ENCODE measurements at regions not wholly inside any gene's neighbourhood (a gene's known extent, or its start where the extent isn't known, plus 50 kb on each side); places are given as distances from the start of the nearest gene placed in this dataset.
A peak's percentile ranks its signal among the peaks of the same experiment; 100 is the strongest.

GRCh38 chr4:111037591-111038360 is 414.9 kb upstream of the PITX2 start:
- no peaks in the 10 kb centered on the region for H3K36me3 ChIP-seq (ENCODE audit: control insufficient read depth, insufficient read depth, low read length)
- peak; percentile 49 for DNase-seq
- no peaks in the 10 kb centered on the region for H3K27me3 ChIP-seq (ENCODE audit: control insufficient read depth, insufficient read depth, low read length)
- no peaks in the 10 kb centered on the region for H3K9me3 ChIP-seq (replicated peaks; ENCODE audit: control insufficient read depth, low read depth, low read length)
- WGBS (ENCODE audit: insufficient coverage) = no CpG with 5 or more reads among the region's 7 CpGs
- H3K4me1 ChIP-seq (ENCODE audit: control insufficient read depth, insufficient read depth, low read length) = no peaks in the 10 kb centered on the region
- H3K27ac ChIP-seq (ENCODE audit: low read length) = no peak overlapping the region
- no peak overlapping the region for H3K4me3 ChIP-seq (ENCODE audit: low read length)

GRCh38 chr4:111040904-111041303 is 418.0 kb upstream of the PITX2 start:
- Histone ChIP-seq H3K4me3 (ENCODE audit: low read length) (no peak overlapping the region), H3K27ac (ENCODE audit: low read length) (no peak overlapping the region), H3K4me1 (ENCODE audit: control insufficient read depth, insufficient read depth, low read length) (no peaks in the 10 kb centered on the region), H3K9me3 (replicated peaks; ENCODE audit: control insufficient read depth, low read depth, low read length) (no peaks in the 10 kb centered on the region), H3K36me3 (ENCODE audit: control insufficient read depth, insufficient read depth, low read length) (no peaks in the 10 kb centered on the region), H3K27me3 (ENCODE audit: control insufficient read depth, insufficient read depth, low read length) (no peaks in the 10 kb centered on the region)
- DNase-seq = no peak

GRCh38 chr4:111043286-111043685 is 420.4 kb upstream of the PITX2 start:
- Histone ChIP-seq H3K27ac (ENCODE audit: low read length) (no peak overlapping the region), H3K4me1 (ENCODE audit: control insufficient read depth, insufficient read depth, low read length) (no peaks in the 10 kb centered on the region), H3K4me3 (ENCODE audit: low read length) (no peak overlapping the region), H3K36me3 (ENCODE audit: control insufficient read depth, insufficient read depth, low read length) (no peaks in the 10 kb centered on the region), H3K9me3 (replicated peaks; ENCODE audit: control insufficient read depth, low read depth, low read length) (no peaks in the 10 kb centered on the region), H3K27me3 (ENCODE audit: control insufficient read depth, insufficient read depth, low read length) (no peaks in the 10 kb centered on the region)
- no peak for DNase-seq
- no CpG with 5 or more reads among the region's 5 CpGs for WGBS (ENCODE audit: insufficient coverage)

GRCh38 chr4:111045992-111046391 is 423.1 kb upstream of the PITX2 start:
- no peaks in the 10 kb centered on the region for H3K27me3 ChIP-seq (ENCODE audit: control insufficient read depth, insufficient read depth, low read length)
- WGBS (ENCODE audit: insufficient coverage) = no CpG with 5 or more reads among the region's 2 CpGs
- peaks cover 2% of the 10 kb centered on the region for H3K9me3 ChIP-seq (replicated peaks; ENCODE audit: control insufficient read depth, low read depth, low read length)
- H3K4me3 ChIP-seq (ENCODE audit: low read length) = no peak overlapping the region
- no peaks in the 10 kb centered on the region for H3K4me1 ChIP-seq (ENCODE audit: control insufficient read depth, insufficient read depth, low read length)
- DNase-seq = no peak
- H3K27ac ChIP-seq (ENCODE audit: low read length) = no peak overlapping the region
- H3K36me3 ChIP-seq (ENCODE audit: control insufficient read depth, insufficient read depth, low read length) = no peaks in the 10 kb centered on the region

GRCh38 chr4:111046811-111047210 is 423.9 kb upstream of the PITX2 start:
- Histone ChIP-seq H3K36me3 (ENCODE audit: control insufficient read depth, insufficient read depth, low read length) (no peaks in the 10 kb centered on the region), H3K27ac (ENCODE audit: low read length) (no peak overlapping the region), H3K9me3 (replicated peaks; ENCODE audit: control insufficient read depth, low read depth, low read length) (peaks cover 2% of the 10 kb centered on the region), H3K27me3 (ENCODE audit: control insufficient read depth, insufficient read depth, low read length) (no peaks in the 10 kb centered on the region), H3K4me1 (ENCODE audit: control insufficient read depth, insufficient read depth, low read length) (no peaks in the 10 kb centered on the region), H3K4me3 (ENCODE audit: low read length) (no peak overlapping the region)
- no peak for DNase-seq
- WGBS (ENCODE audit: insufficient coverage) = 83% methylated on average over 1 of the region's 2 CpGs

GRCh38 chr4:111048316-111048715 is 425.4 kb upstream of the PITX2 start:
- Histone ChIP-seq H3K27me3 (ENCODE audit: control insufficient read depth, insufficient read depth, low read length) (no peaks in the 10 kb centered on the region), H3K9me3 (replicated peaks; ENCODE audit: control insufficient read depth, low read depth, low read length) (peaks cover 2% of the 10 kb centered on the region), H3K36me3 (ENCODE audit: control insufficient read depth, insufficient read depth, low read length) (no peaks in the 10 kb centered on the region), H3K27ac (ENCODE audit: low read length) (no peak overlapping the region), H3K4me3 (ENCODE audit: low read length) (no peak overlapping the region), H3K4me1 (ENCODE audit: control insufficient read depth, insufficient read depth, low read length) (no peaks in the 10 kb centered on the region)
- 61% methylated on average over 3 of the region's 5 CpGs for WGBS (ENCODE audit: insufficient coverage)
- no peak for DNase-seq

- 100% methylated on average over 2 of the region's 4 CpGs for WGBS (ENCODE audit: insufficient coverage)
Measured at GRCh38 chr4:111064342-111064993, 441.6 kb upstream of the PITX2 start.

GRCh38 chr4:111066001-111066400 is 443.1 kb upstream of the PITX2 start:
- Histone ChIP-seq H3K27me3 (ENCODE audit: control insufficient read depth, insufficient read depth, low read length) (no peaks in the 10 kb centered on the region), H3K4me3 (ENCODE audit: low read length) (no peak overlapping the region), H3K9me3 (replicated peaks; ENCODE audit: control insufficient read depth, low read depth, low read length) (no peaks in the 10 kb centered on the region), H3K4me1 (ENCODE audit: control insufficient read depth, insufficient read depth, low read length) (no peaks in the 10 kb centered on the region), H3K27ac (ENCODE audit: low read length) (no peak overlapping the region), H3K36me3 (ENCODE audit: control insufficient read depth, insufficient read depth, low read length) (no peaks in the 10 kb centered on the region)
- DNase-seq = no peak
- WGBS (ENCODE audit: insufficient coverage) = no CpG with 5 or more reads among the region's 2 CpGs

More at GRCh38 chr4:111064342-111064993, 441.6 kb upstream of the PITX2 start:
- Histone ChIP-seq H3K4me3 (ENCODE audit: low read length) (no peak overlapping the region), H3K27ac (ENCODE audit: low read length) (no peak overlapping the region), H3K27me3 (ENCODE audit: control insufficient read depth, insufficient read depth, low read length) (no peaks in the 10 kb centered on the region), H3K36me3 (ENCODE audit: control insufficient read depth, insufficient read depth, low read length) (no peaks in the 10 kb centered on the region), H3K4me1 (ENCODE audit: control insufficient read depth, insufficient read depth, low read length) (no peaks in the 10 kb centered on the region), H3K9me3 (replicated peaks; ENCODE audit: control insufficient read depth, low read depth, low read length) (no peaks in the 10 kb centered on the region)
- DNase-seq = no peak

- Histone ChIP-seq H3K27me3 (ENCODE audit: control insufficient read depth, insufficient read depth, low read length) (no peaks in the 10 kb centered on the region), H3K4me3 (ENCODE audit: low read length) (no peak overlapping the region), H3K4me1 (ENCODE audit: control insufficient read depth, insufficient read depth, low read length) (no peaks in the 10 kb centered on the region), H3K36me3 (ENCODE audit: control insufficient read depth, insufficient read depth, low read length) (no peaks in the 10 kb centered on the region), H3K27ac (ENCODE audit: low read length) (no peak overlapping the region), H3K9me3 (replicated peaks; ENCODE audit: control insufficient read depth, low read depth, low read length) (no peaks in the 10 kb centered on the region)
- DNase-seq = no peak
Measured at GRCh38 chr4:111066447-111066846, 443.6 kb upstream of the PITX2 start.

GRCh38 chr4:111066887-111067286 is 444.0 kb upstream of the PITX2 start:
- H3K27me3 ChIP-seq (ENCODE audit: control insufficient read depth, insufficient read depth, low read length) = no peaks in the 10 kb centered on the region
- 75% methylated on average over 1 of the region's 1 CpG for WGBS (ENCODE audit: insufficient coverage)
- no peaks in the 10 kb centered on the region for H3K4me1 ChIP-seq (ENCODE audit: control insufficient read depth, insufficient read depth, low read length)
- H3K27ac ChIP-seq (ENCODE audit: low read length) = no peak overlapping the region
- no peaks in the 10 kb centered on the region for H3K9me3 ChIP-seq (replicated peaks; ENCODE audit: control insufficient read depth, low read depth, low read length)
- peak; percentile 1 for DNase-seq
- H3K36me3 ChIP-seq (ENCODE audit: control insufficient read depth, insufficient read depth, low read length) = no peaks in the 10 kb centered on the region
- H3K4me3 ChIP-seq (ENCODE audit: low read length) = no peak overlapping the region
